ENCODE measurements at regions not wholly inside any gene's neighbourhood (a gene's known extent, or its start where the extent isn't known, plus 50 kb on each side); places are given as distances from the start of the nearest gene placed in this dataset.

DNA sequence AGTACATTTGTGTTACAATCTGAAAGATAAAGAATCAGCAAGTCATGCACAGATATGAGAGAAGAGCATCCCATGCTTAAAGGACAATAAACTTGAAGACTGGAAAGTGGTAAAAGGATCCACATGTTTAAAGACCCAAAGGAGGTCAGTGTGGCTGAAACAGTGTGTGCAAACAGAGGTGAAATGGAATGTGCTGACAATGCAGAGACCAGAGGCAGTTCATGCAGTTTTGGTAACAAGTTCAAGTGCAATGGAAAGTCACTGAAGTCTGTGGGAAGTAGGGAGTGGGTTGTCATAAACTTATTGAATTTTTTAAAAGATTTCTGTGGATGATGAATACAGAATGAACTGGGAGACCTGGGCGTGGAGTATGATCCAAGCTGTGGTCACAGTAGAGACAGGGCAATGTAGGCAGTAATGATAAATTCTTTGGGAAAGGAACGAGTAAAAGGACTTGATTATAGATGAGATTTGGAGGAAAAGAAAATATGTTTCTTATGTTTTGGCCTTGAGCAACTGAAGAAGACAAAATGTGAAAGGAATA is 408.0 kb downstream of the HGF start:
- no peak for DNase-seq (ENCODE audit: low read depth)
- TF ChIP-seq POLR2A (IDR thresholded peaks at IDR 0.05; ENCODE audit: extremely low read depth, insufficient read length) (no peak), MYC (IDR thresholded peaks at IDR 0.05; ENCODE audit: low read depth, low read length) (no peak)
- TF ChIP-seq, protein P1, sequence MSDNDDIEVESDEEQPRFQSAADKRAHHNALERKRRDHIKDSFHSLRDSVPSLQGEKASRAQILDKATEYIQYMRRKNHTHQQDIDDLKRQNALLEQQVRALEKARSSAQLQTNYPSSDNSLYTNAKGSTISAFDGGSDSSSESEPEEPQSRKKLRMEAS (IDR thresholded peaks at IDR 0.05; ENCODE audit: low read depth, low read length), result no peak
- TF ChIP-seq, protein P2, sequence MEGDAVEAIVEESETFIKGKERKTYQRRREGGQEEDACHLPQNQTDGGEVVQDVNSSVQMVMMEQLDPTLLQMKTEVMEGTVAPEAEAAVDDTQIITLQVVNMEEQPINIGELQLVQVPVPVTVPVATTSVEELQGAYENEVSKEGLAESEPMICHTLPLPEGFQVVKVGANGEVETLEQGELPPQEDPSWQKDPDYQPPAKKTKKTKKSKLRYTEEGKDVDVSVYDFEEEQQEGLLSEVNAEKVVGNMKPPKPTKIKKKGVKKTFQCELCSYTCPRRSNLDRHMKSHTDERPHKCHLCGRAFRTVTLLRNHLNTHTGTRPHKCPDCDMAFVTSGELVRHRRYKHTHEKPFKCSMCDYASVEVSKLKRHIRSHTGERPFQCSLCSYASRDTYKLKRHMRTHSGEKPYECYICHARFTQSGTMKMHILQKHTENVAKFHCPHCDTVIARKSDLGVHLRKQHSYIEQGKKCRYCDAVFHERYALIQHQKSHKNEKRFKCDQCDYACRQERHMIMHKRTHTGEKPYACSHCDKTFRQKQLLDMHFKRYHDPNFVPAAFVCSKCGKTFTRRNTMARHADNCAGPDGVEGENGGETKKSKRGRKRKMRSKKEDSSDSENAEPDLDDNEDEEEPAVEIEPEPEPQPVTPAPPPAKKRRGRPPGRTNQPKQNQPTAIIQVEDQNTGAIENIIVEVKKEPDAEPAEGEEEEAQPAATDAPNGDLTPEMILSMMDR (IDR thresholded peaks at IDR 0.05; ENCODE audit: low read depth, low read length), result no peak
- no peak overlapping the region for H3K4me3 ChIP-seq (ENCODE audit: low read depth, low read length)

DNA sequence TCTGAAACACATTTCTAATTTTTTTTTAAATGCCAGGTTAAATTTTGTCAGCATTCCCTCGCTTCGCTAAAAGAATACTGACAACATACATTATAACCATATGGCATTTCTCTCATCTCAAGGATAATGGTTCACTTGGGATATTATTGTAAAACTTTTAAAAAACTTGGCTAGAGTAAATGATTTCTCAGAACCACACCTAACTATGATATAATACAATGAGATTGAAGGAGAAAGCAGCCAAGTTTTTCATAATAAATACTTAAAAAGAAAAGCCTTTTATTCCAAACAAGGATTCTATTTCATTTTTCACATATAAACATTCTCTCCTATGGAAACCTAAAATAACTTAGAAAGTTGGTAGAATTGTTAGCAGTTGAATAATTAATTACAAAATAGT is 413.9 kb downstream of the HGF start:
- DNase-seq (ENCODE audit: low read depth), result no peak
- H3K4me3 ChIP-seq (ENCODE audit: low read depth, low read length), result no peak overlapping the region
- TF ChIP-seq POLR2A (IDR thresholded peaks at IDR 0.05; ENCODE audit: extremely low read depth, insufficient read length) (no peak), MYC (IDR thresholded peaks at IDR 0.05; ENCODE audit: low read depth, low read length) (no peak)
- TF ChIP-seq, protein P1 (IDR thresholded peaks at IDR 0.05; ENCODE audit: low read depth, low read length), result no peak
- TF ChIP-seq, protein P2 (IDR thresholded peaks at IDR 0.05; ENCODE audit: low read depth, low read length), result no peak

DNA sequence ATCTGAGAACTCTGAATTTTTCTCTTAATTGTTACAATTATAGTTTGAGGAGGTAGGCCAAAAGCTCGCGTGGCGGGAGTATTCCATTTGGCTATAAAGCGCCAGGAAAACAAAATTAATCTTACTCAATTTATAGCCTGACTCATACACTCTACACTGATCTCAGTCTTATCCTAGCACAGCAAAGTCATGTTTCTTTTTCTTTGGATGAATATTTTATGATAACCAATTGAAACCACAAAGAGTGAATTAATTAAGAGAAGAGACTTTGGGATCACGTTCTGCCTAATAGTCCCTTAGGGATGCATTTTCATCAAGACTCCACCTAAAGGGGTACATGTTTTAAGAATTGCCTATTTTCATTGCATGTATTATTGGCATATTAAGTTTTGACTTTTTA is 420.8 kb downstream of the HGF start:
- no peak for DNase-seq (ENCODE audit: low read depth)
- TF ChIP-seq POLR2A (IDR thresholded peaks at IDR 0.05; ENCODE audit: extremely low read depth, insufficient read length) (no peak), MYC (IDR thresholded peaks at IDR 0.05; ENCODE audit: low read depth, low read length) (no peak)
- TF ChIP-seq, protein P2 (IDR thresholded peaks at IDR 0.05; ENCODE audit: low read depth, low read length), result no peak
- TF ChIP-seq, protein P1 (IDR thresholded peaks at IDR 0.05; ENCODE audit: low read depth, low read length), result no peak
- no peak overlapping the region for H3K4me3 ChIP-seq (ENCODE audit: low read depth, low read length)

- no peak for DNase-seq (ENCODE audit: low read depth)
- TF ChIP-seq, protein P1 (IDR thresholded peaks at IDR 0.05; ENCODE audit: low read depth, low read length), result no peak
- TF ChIP-seq POLR2A (IDR thresholded peaks at IDR 0.05; ENCODE audit: extremely low read depth, insufficient read length) (no peak), MYC (IDR thresholded peaks at IDR 0.05; ENCODE audit: low read depth, low read length) (no peak)
- TF ChIP-seq, protein P2 (IDR thresholded peaks at IDR 0.05; ENCODE audit: low read depth, low read length), result no peak
- H3K4me3 ChIP-seq (ENCODE audit: low read depth, low read length), result no peak overlapping the region
Observed at GRCh38 chr7:81339946-81340345, 421.1 kb upstream of the SEMA3C start.

DNA sequence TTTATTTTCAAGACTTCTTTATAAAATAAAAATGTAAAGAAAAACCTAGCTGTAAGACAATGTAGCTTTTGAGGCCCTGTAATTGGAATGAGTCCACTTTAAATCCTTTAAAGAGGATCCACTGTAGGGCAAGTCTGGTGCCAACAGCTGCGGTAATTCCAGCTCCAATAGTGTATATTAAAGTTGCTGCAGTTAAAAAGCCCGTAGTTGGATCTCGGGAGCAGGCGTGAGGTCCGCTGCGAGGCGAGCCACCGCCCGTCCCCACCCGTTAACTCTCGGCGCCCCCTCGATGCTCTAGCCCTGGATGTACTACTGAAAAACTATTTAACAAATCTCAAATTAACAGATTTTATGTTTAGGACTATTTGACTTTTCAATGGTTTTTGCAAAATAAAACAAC is 414.7 kb upstream of the SEMA3C start:
- no peak for DNase-seq (ENCODE audit: low read depth)

More for the DNA sequence above, 414.7 kb upstream of the SEMA3C start:
- TF ChIP-seq, protein P1 (IDR thresholded peaks at IDR 0.05; ENCODE audit: low read depth, low read length), result no peak
- TF ChIP-seq POLR2A (IDR thresholded peaks at IDR 0.05; ENCODE audit: extremely low read depth, insufficient read length), result no peak
- TF ChIP-seq MYC (IDR thresholded peaks at IDR 0.05; ENCODE audit: low read depth, low read length), result no peak
- TF ChIP-seq, protein P2 (IDR thresholded peaks at IDR 0.05; ENCODE audit: low read depth, low read length), result no peak
- H3K4me3 ChIP-seq (ENCODE audit: low read depth, low read length), result no peak overlapping the region
